ENCODE measurements at regions not wholly inside any gene's neighbourhood (a gene's known extent, or its start where the extent isn't known, plus 50 kb on each side); places are given as distances from the start of the nearest gene placed in this dataset.

GRCh38 chr3:176395240-176395639 is 802.0 kb downstream of the TBL1XR1 start:
- no peak for TF ChIP-seq CTCF (IDR thresholded peaks at IDR 0.05; ENCODE audit: insufficient read depth, low read length)
- TF ChIP-seq REST (IDR thresholded peaks at IDR 0.05; ENCODE audit: insufficient replicate concordance, low read depth) = no peak
- TF ChIP-seq POLR2AphosphoS5 (IDR thresholded peaks at IDR 0.05; ENCODE audit: low read depth) = no peak
- TF ChIP-seq SPI1 (IDR thresholded peaks at IDR 0.05; ENCODE audit: borderline replicate concordance, low read depth) = no peak
- no peak for TF ChIP-seq GABPA (IDR thresholded peaks at IDR 0.05; ENCODE audit: low read depth)
